Esophagus squamous epithelium (tissue), 5 donors: ENCODE measurements at regions not wholly inside any gene's neighbourhood (a gene's known extent, or its start where the extent isn't known, plus 50 kb on each side); places are given as distances from the start of the nearest gene placed in this dataset.

Experiments
- DNase-seq: peaks from one replicate; lab custom pipeline; 2025; lab: John Stamatoyannopoulos, UW
- H3K27ac ChIP-seq, 4 donors: fragments of 200-600 bp; sonication (generic); one replicate each; pipeline ENCODE4 v1.5.1; 2016 to 2019; ENCODE audit warnings: mild to moderate bottlenecking in 1 of 4
- H3K27me3 ChIP-seq, 4 donors: fragments of 200-600 bp; sonication (generic); 1 replicate in 3 of 4; 2 replicates in 1 of 4; pipeline versions ENCODE4 v1.5.1 to v1.6.0; 2017 to 2021; ENCODE audit warnings: antibody characterized with exemption in 1 of 4
- H3K36me3 ChIP-seq, 3 donors: fragments of 200-600 bp; sonication (generic); one replicate each; pipeline ENCODE4 v1.5.1; 2016 to 2019
- H3K4me1 ChIP-seq, 3 donors: fragments of 200-600 bp; sonication (generic); one replicate each; pipeline ENCODE4 v1.5.1; 2017 to 2019
- H3K4me3 ChIP-seq, 4 donors: fragments of 200-600 bp; sonication (generic); 1 replicate in 3 of 4; 2 replicates in 1 of 4; pipeline ENCODE4 v1.5.1; 2016 to 2019; ENCODE audit warnings: mild to moderate bottlenecking in 2 of 4, moderate library complexity in 1 of 4
- H3K9me3 ChIP-seq, 3 donors: fragments of 200-600 bp; sonication (generic); one replicate each; pipeline ENCODE4 v1.5.1; 2016 to 2019
- POLR2A ChIP-seq, 4 donors: fragments of 450-650 bp; IDR thresholded peaks; one replicate each; pipeline ENCODE4 v1.6.1; 2017; ENCODE audit warnings: antibody characterized with exemption in 4 of 4, mild to moderate bottlenecking in 4 of 4, moderate library complexity in 3 of 4
- WGBS, 2 donors: methylation state at CpG; one replicate each; pipeline ENCODE4 v1.1.5; 2018; 5-methylcytosine and 5-hydroxymethylcytosine counted together
- intact Hi-C: fragments of 100-400 bp; cut with DNase I; formaldehyde crosslinking; loops from one replicate; pipeline ENCODE4 v1.15.0; 2022
- TF ChIP-seq, protein P1 (sequence below), 6 experiments: fragments of 450-650 bp in 4 of 6; fragments of 200-600 bp in 2 of 6; sonication (generic) in 2 of 6; IDR thresholded peaks; one replicate each; pipeline ENCODE4 v1.5.1; 2016 to 2019; ENCODE audit warnings: antibody characterized with exemption in 6 of 6, mild to moderate bottlenecking in 4 of 6, moderate library complexity in 4 of 6
- donor health status: DM: yes; HTN: yes; CAD: no.

DNA sequence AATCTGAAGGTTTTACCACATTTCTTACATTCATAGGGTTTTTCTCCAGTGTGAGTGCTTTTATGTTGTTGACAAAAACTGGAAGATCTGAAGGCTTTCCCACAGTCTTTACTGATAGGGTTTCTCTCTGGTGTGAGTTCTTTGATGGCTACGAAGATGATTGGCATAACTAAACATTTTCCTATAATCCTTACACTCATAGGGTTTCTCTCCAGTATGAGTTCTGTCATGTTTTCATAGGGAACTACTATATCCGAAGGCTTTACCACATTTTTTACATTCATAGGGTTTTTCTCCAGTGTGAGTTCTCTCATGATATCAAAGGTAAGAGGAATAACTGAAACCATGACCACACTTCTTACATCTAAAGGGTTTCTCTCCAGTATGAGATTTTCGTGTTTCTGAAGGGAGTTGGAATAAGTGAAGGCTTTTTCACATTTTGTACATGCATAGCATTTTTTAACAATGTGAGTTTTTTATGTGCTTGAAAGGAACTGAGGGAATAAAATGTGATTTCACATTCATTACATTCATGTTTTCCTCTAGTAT is 1987.7 kb downstream of the TP53TG3F start:
- H3K9me3 ChIP-seq = peaks cover 0 to 58% (median 0%) of the 10 kb centered on the region in 3 donors
- no peaks in the 10 kb centered on the region for H3K4me1 ChIP-seq
- H3K4me3 ChIP-seq = no peak overlapping the region
- WGBS, 2 donors = 32 to 35% methylated on average over 3 of the region's 3 CpGs
- intact Hi-C loops = no loop called here
- H3K36me3 ChIP-seq = no peaks in the 10 kb centered on the region
- no peak for TF ChIP-seq POLR2A (IDR thresholded peaks at IDR 0.05)
- TF ChIP-seq, protein P1, sequence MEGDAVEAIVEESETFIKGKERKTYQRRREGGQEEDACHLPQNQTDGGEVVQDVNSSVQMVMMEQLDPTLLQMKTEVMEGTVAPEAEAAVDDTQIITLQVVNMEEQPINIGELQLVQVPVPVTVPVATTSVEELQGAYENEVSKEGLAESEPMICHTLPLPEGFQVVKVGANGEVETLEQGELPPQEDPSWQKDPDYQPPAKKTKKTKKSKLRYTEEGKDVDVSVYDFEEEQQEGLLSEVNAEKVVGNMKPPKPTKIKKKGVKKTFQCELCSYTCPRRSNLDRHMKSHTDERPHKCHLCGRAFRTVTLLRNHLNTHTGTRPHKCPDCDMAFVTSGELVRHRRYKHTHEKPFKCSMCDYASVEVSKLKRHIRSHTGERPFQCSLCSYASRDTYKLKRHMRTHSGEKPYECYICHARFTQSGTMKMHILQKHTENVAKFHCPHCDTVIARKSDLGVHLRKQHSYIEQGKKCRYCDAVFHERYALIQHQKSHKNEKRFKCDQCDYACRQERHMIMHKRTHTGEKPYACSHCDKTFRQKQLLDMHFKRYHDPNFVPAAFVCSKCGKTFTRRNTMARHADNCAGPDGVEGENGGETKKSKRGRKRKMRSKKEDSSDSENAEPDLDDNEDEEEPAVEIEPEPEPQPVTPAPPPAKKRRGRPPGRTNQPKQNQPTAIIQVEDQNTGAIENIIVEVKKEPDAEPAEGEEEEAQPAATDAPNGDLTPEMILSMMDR (IDR thresholded peaks at IDR 0.05) = no peak
- no peak overlapping the region for H3K27ac ChIP-seq
- H3K27me3 ChIP-seq = no peaks in the 10 kb centered on the region
- no peak for DNase-seq

DNA sequence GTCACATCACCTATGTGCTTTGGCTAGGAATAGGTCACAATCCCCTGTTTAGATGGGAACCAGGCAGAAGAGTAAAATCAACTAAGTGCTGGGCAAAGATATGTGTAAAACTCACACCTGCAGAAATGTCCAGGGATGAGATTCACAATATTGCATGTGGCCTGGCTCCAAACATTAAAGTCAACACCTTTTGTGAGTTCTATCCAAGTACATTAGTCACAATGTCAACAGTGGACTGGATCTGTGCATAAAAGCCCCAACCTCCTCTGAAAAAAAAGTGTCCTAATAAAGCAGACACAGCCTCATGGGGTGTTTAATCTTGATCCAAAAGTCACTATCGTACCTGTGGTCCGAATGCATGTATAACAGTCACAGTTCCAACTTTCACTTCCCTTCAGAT is 1990.3 kb downstream of the TP53TG3F start:
- H3K36me3 ChIP-seq = no peaks in the 10 kb centered on the region
- intact Hi-C loops = no loop called here
- 39 to 42% methylated on average over 2 of the region's 2 CpGs for WGBS, 2 donors
- no peaks in the 10 kb centered on the region for H3K27me3 ChIP-seq
- no peak for TF ChIP-seq POLR2A (IDR thresholded peaks at IDR 0.05)
- TF ChIP-seq, protein P1 (IDR thresholded peaks at IDR 0.05) = no peak
- no peaks in the 10 kb centered on the region for H3K4me1 ChIP-seq
- DNase-seq = no peak
- no peak overlapping the region for H3K27ac ChIP-seq
- no peak overlapping the region for H3K4me3 ChIP-seq
- H3K9me3 ChIP-seq = peaks cover 0 to 72% (median 0%) of the 10 kb centered on the region in 3 donors

GRCh38 chr16:35450648-35451047 is 1991.2 kb downstream of the TP53TG3F start:
- Histone ChIP-seq H3K27ac (no peak overlapping the region), H3K9me3 (peaks cover 0 to 74% (median 0%) of the 10 kb centered on the region in 3 donors), H3K27me3 (no peaks in the 10 kb centered on the region), H3K4me1 (no peaks in the 10 kb centered on the region), H3K36me3 (no peaks in the 10 kb centered on the region), H3K4me3 (no peak overlapping the region)
- WGBS, 2 donors = 63% methylated on average over 2 of the region's 2 CpGs; no CpG with 5 or more reads in 1 of the 2 donors
- intact Hi-C loops = no loop called here
- TF ChIP-seq POLR2A (IDR thresholded peaks at IDR 0.05) = no peak
- TF ChIP-seq, protein P1 (IDR thresholded peaks at IDR 0.05) = no peak
- DNase-seq = no peak

DNA sequence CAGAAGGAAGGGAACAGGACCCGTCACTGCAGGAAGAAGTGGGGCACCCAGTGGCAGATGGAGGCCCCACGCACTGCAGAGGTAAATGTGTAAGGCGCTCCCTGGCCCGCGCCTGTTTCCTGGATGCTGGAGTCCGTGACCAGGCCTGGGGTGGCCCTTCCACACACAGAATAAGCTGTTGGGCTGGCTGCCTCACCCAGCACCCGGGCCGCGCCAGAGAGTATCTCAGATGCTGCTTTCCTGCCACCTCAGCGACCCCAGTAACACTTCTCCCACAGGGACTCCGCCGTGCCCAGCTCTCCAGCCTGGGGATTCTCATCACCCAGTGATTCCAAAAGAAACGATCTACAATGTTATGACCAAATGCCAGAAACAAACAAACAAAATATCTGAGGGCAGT is 1993.1 kb downstream of the TP53TG3F start:
- DNase-seq = no peak
- 67 to 81% methylated on average over 7 to 9 of the region's 13 CpGs for WGBS, 2 donors
- intact Hi-C loops = no loop called here
- no peak overlapping the region for H3K4me3 ChIP-seq
- no peaks in the 10 kb centered on the region for H3K27me3 ChIP-seq
- no peaks in the 10 kb centered on the region for H3K4me1 ChIP-seq
- H3K36me3 ChIP-seq = no peaks in the 10 kb centered on the region
- TF ChIP-seq POLR2A (IDR thresholded peaks at IDR 0.05) = no peak
- TF ChIP-seq, protein P1 (IDR thresholded peaks at IDR 0.05) = no peak
- H3K9me3 ChIP-seq = peaks cover 0 to 57% (median 0%) of the 10 kb centered on the region in 3 donors
- H3K27ac ChIP-seq = no peak overlapping the region

DNA sequence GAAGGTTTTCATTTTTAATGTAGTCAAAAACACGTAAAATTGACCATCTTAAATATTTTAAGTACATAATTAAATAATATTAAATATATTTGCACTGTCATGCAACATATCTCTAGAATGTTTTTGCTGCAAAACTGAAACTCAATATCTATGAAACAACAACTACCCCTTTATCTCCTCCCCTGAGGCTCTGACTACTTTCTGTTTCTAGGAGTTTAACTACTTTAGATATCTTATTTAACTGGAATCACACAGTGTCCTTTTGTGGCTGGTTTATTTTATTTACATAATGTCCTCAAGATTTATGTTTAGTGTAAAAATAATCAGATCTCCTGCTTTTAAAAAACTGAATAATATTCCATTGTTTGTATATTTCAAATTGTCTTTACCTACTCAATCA is 2003.9 kb downstream of the TP53TG3F start:
- intact Hi-C loops = no loop called here
- TF ChIP-seq POLR2A (IDR thresholded peaks at IDR 0.05) = no peak
- TF ChIP-seq, protein P1 (IDR thresholded peaks at IDR 0.05) = no peak
- 8 to 23% methylated on average over 1 of the region's 1 CpG for WGBS, 2 donors
- DNase-seq = no peak
- Histone ChIP-seq H3K9me3 (no peaks in the 10 kb centered on the region), H3K36me3 (no peaks in the 10 kb centered on the region), H3K27ac (no peak overlapping the region), H3K4me3 (no peak overlapping the region), H3K4me1 (no peaks in the 10 kb centered on the region), H3K27me3 (no peaks in the 10 kb centered on the region)
